NB4 (cell line): ENCODE measurements at regions not wholly inside any gene's neighbourhood (a gene's known extent, or its start where the extent isn't known, plus 50 kb on each side); places are given as distances from the start of the nearest gene placed in this dataset.

Experiments
- MYC ChIP-seq: IDR thresholded peaks from 2 replicates; pipeline ENCODE4 v1.6.1; 2011; ENCODE audit warnings: low read depth, low read length
- POLR2A ChIP-seq: IDR thresholded peaks from 2 replicates; pipeline ENCODE4 v1.6.1; 2011; ENCODE audit warnings: mild to moderate bottlenecking; ENCODE audit not compliant: insufficient read length; ENCODE audit errors: extremely low read depth
- TF ChIP-seq, protein P1 (sequence below): IDR thresholded peaks from one replicate; pipeline ENCODE4 v1.5.1; 2012; ENCODE audit warnings: low read depth, low read length
- TF ChIP-seq, protein P2 (sequence below): IDR thresholded peaks from 2 replicates; pipeline ENCODE4 v1.6.1; 2011; ENCODE audit warnings: low read depth, low read length

- TF ChIP-seq POLR2A: no peak
- TF ChIP-seq, protein P1, sequence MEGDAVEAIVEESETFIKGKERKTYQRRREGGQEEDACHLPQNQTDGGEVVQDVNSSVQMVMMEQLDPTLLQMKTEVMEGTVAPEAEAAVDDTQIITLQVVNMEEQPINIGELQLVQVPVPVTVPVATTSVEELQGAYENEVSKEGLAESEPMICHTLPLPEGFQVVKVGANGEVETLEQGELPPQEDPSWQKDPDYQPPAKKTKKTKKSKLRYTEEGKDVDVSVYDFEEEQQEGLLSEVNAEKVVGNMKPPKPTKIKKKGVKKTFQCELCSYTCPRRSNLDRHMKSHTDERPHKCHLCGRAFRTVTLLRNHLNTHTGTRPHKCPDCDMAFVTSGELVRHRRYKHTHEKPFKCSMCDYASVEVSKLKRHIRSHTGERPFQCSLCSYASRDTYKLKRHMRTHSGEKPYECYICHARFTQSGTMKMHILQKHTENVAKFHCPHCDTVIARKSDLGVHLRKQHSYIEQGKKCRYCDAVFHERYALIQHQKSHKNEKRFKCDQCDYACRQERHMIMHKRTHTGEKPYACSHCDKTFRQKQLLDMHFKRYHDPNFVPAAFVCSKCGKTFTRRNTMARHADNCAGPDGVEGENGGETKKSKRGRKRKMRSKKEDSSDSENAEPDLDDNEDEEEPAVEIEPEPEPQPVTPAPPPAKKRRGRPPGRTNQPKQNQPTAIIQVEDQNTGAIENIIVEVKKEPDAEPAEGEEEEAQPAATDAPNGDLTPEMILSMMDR: no peak
- TF ChIP-seq, protein P2, sequence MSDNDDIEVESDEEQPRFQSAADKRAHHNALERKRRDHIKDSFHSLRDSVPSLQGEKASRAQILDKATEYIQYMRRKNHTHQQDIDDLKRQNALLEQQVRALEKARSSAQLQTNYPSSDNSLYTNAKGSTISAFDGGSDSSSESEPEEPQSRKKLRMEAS: no peak
- TF ChIP-seq MYC: no peak
These were observed 225.2 kb upstream of the TMTC4 start for GRCh38 chr13:100899720-100900316.
